Fibroblast of the aortic adventitia (primary cell): ENCODE measurements at regions not wholly inside any gene's neighbourhood (a gene's known extent, or its start where the extent isn't known, plus 50 kb on each side); places are given as distances from the start of the nearest gene placed in this dataset.

Source experiments
- DNase-seq: peaks from one replicate; pipeline ENCODE4 v3.0.0-alpha.2; 2010; ENCODE audit warnings: low read depth
- H3K4me3 ChIP-seq: 2 replicates; pipeline ENCODE4 v1.5.1; 2011; ENCODE audit warnings: low read depth, mild to moderate bottlenecking, control low read depth, low read length, moderate library complexity
- CTCF ChIP-seq: IDR thresholded peaks from 2 replicates; pipeline ENCODE4 v1.5.1; 2011; ENCODE audit warnings: mild to moderate bottlenecking, low read length, control low read depth, inconsistent platforms; ENCODE audit not compliant: insufficient read depth

GRCh38 chr7:50159154-50159553 lies 66.1 kb upstream of the ZPBP start:
- no peak for TF ChIP-seq CTCF
- no peak for DNase-seq

GRCh38 chr7:50156706-50157105 lies 63.7 kb upstream of the ZPBP start:
- DNase-seq = no peak
- no peak for TF ChIP-seq CTCF
- H3K4me3 ChIP-seq = no peak overlapping the region

More at GRCh38 chr7:50159154-50159553, 66.1 kb upstream of the ZPBP start:
- no peak overlapping the region for H3K4me3 ChIP-seq

- TF ChIP-seq CTCF = no peak
Measured at GRCh38 chr7:50156163-50156562, 63.1 kb upstream of the ZPBP start.

GRCh38 chr7:50155755-50156154 lies 62.7 kb upstream of the ZPBP start:
- no peak for TF ChIP-seq CTCF
- no peak for DNase-seq
- H3K4me3 ChIP-seq = no peak overlapping the region

More at GRCh38 chr7:50156163-50156562, 63.1 kb upstream of the ZPBP start:
- H3K4me3 ChIP-seq = no peak overlapping the region
- no peak for DNase-seq

GRCh38 chr7:50153995-50154394 lies 60.9 kb upstream of the ZPBP start:
- TF ChIP-seq CTCF = no peak
- H3K4me3 ChIP-seq = no peak overlapping the region
- DNase-seq = no peak

GRCh38 chr7:50153148-50153547 lies 60.1 kb upstream of the ZPBP start:
- no peak for TF ChIP-seq CTCF
- H3K4me3 ChIP-seq = no peak overlapping the region
- DNase-seq = no peak

- no peak overlapping the region for H3K4me3 ChIP-seq
- DNase-seq = no peak
- no peak for TF ChIP-seq CTCF
Measured at GRCh38 chr7:50152486-50152885, 59.4 kb upstream of the ZPBP start.
